K562 (cell line): ENCODE measurements at regions not wholly inside any gene's neighbourhood (a gene's known extent, or its start where the extent isn't known, plus 50 kb on each side); places are given as distances from the start of the nearest gene placed in this dataset.

Experiments
- ATAC-seq: fragments of 200-7000 bp; cut with Tn5 transposase; 3 replicates; pipeline ENCODE4 v1.9.1; 2020; ENCODE audit warnings: moderate library complexity
- BruUV-seq: library from RNA; stranded (reverse); fragments of 400-500 nt; replicated peaks from 2 replicates; lab custom pipeline; 2021; lab: Mats Ljungman, UMichigan
- CTCF ChIA-PET: fragments of 300-600 bp; formaldehyde crosslinking; extraction: SDS; loops from one replicate; lab custom pipeline; 2021; ENCODE audit warnings: low intra/inter-chr PET ratio; lab: Yijun Ruan, JAX
- POLR2A ChIA-PET: fragments of 300-600, 350-650 bp; sonication (Branson Sonifier 250); formaldehyde crosslinking; extraction: SDS; loops from one replicate; lab custom pipeline; 2021; ENCODE audit warnings: antibody characterized with exemption, inconsistent platforms; lab: Yijun Ruan, JAX
- DNase-seq, 4 experiments: peaks; one replicate each; pipeline versions ENCODE4 v3.0.0 to v3.0.0-alpha.2; 2011 to 2018; ENCODE audit warnings: low spot score in 3 of 4, mixed read lengths in 3 of 4; ENCODE audit errors: extremely low read depth in 1 of 4
- FAIRE-seq: peaks from 2 replicates; lab custom pipeline; 2011; peaks lifted over from hg19 to GRCh38; lab: Jason Lieb, UNC
- H2AFZ ChIP-seq: 2 replicates; pipeline ENCODE4 v1.6.0; 2011; ENCODE audit warnings: low read depth, low read length, control low read depth, inconsistent platforms
- H3K27ac ChIP-seq: fragments of 200-600 bp; 3 replicates; pipeline ENCODE4 v1.8.0; 2011; ENCODE audit warnings: low read depth, mild to moderate bottlenecking, control low read depth, inconsistent platforms, low read length, moderate library complexity, mixed read lengths; ENCODE audit errors: extremely low read depth
- H3K27me3 ChIP-seq, 2 experiments: fragments of 300-600 bp in 1 of 2; 2 replicates in 1 of 2; 3 replicates in 1 of 2; pipeline versions ENCODE4 v1.6.0 to v1.8.0; 2011; ENCODE audit warnings: inconsistent platforms in 2 of 2, low read length in 2 of 2, mild to moderate bottlenecking in 1 of 2, mixed read lengths in 1 of 2, moderate library complexity in 1 of 2; ENCODE audit not compliant: control insufficient read depth in 2 of 2, insufficient read depth in 2 of 2
- H3K36me3 ChIP-seq: fragments of 300-600 bp; 3 replicates; pipeline ENCODE4 v1.8.0; 2011; ENCODE audit warnings: mild to moderate bottlenecking, low read length, inconsistent platforms; ENCODE audit not compliant: control insufficient read depth, insufficient read depth
- H3K4me1 ChIP-seq, 2 experiments: fragments of 200-600 bp in 1 of 2; replicated peaks in 1 of 2; 2 replicates in 1 of 2; 3 replicates in 1 of 2; pipeline versions ENCODE4 v1.5.1 to v1.8.0; 2011; ENCODE audit warnings: inconsistent platforms in 2 of 2, low read length in 2 of 2, mild to moderate bottlenecking in 1 of 2, mixed read lengths in 1 of 2, moderate library complexity in 1 of 2; ENCODE audit not compliant: control insufficient read depth in 2 of 2, insufficient read depth in 2 of 2
- H3K4me2 ChIP-seq: 2 replicates; pipeline ENCODE4 v1.6.1; 2011; ENCODE audit warnings: low read length, control low read depth, inconsistent platforms, mixed read lengths; ENCODE audit not compliant: insufficient read depth
- H3K4me3 ChIP-seq: fragments of 200-600 bp; sonication (generic), shearing (Covaris generic); 2 replicates; pipeline ENCODE4 v1.5.1; 2016; ENCODE audit warnings: control low read depth, inconsistent platforms
- H3K79me2 ChIP-seq: fragments of 200-600 bp; 3 replicates; pipeline ENCODE4 v1.8.0; 2011; ENCODE audit warnings: low read length, inconsistent platforms; ENCODE audit not compliant: control insufficient read depth, insufficient read depth
- H3K9ac ChIP-seq, 2 experiments: 2 replicates each; pipeline versions ENCODE4 v1.6.0 to v1.6.1; 2011; ENCODE audit warnings: low read depth in 2 of 2, low read length in 2 of 2, control low read depth in 1 of 2, inconsistent platforms in 1 of 2, mild to moderate bottlenecking in 1 of 2, mixed read lengths in 1 of 2; ENCODE audit not compliant: insufficient read depth in 1 of 2
- H3K9me1 ChIP-seq: one replicate; pipeline ENCODE4 v1.6.0; 2011; ENCODE audit warnings: inconsistent platforms, mild to moderate bottlenecking, low read length, moderate library complexity; ENCODE audit not compliant: control insufficient read depth, insufficient read depth
- H3K9me3 ChIP-seq: replicated peaks from 2 replicates; pipeline ENCODE4 v1.5.1; 2011; ENCODE audit warnings: low read depth, low read length, inconsistent platforms; ENCODE audit not compliant: control insufficient read depth, insufficient read depth
- H4K20me1 ChIP-seq: replicated peaks from 2 replicates; pipeline ENCODE4 v1.6.1; 2011; ENCODE audit warnings: low read length, inconsistent platforms, mixed read lengths; ENCODE audit not compliant: control insufficient read depth, insufficient read depth
- BHLHE40 ChIP-seq: IDR thresholded peaks from 2 replicates; pipeline ENCODE4 v1.6.1; 2011; ENCODE audit warnings: low read length, improper control_type of control experiment
- CHD1 ChIP-seq: fragments of 200-600 bp; sonication (generic); IDR thresholded peaks from one replicate; pipeline ENCODE4 v1.6.1; 2012; ENCODE audit warnings: mild to moderate bottlenecking, moderate library complexity, low read length, inconsistent platforms
- FOS ChIP-seq: IDR thresholded peaks from 3 replicates; pipeline ENCODE4 v1.6.1; 2011; ENCODE audit not compliant: insufficient read length; ENCODE audit errors: extremely low read depth
- HMG20B ChIP-seq: fragments of 250-450 bp; sonication (Bioruptor Pico); IDR thresholded peaks from 2 replicates; pipeline ENCODE4 v1.5.0; 2021; ENCODE audit warnings: mild to moderate bottlenecking
- MTA2 ChIP-seq: fragments of 450-650 bp; IDR thresholded peaks from 2 replicates; pipeline ENCODE4 v1.6.1; 2016; ENCODE audit warnings: low read depth
- NCOA6 ChIP-seq: fragments of 450-650 bp; IDR thresholded peaks from 2 replicates; pipeline ENCODE4 v1.6.1; 2017; ENCODE audit warnings: mild to moderate bottlenecking
- PCBP1 ChIP-seq: fragments of 200-400 bp; formaldehyde crosslinking; IDR thresholded peaks from 2 replicates; pipeline ENCODE4 v1.6.1; 2018; ENCODE audit warnings: mild to moderate bottlenecking, low read depth, low read length; ENCODE audit not compliant: poor library complexity, severe bottlenecking
- PRDM10 ChIP-seq: fragments of 450-650 bp; IDR thresholded peaks from 2 replicates; pipeline ENCODE4 v1.6.1; 2018; ENCODE audit not compliant: partially characterized antibody
- SMARCA5 ChIP-seq: fragments of 450-650 bp; IDR thresholded peaks from 2 replicates; pipeline ENCODE4 v1.6.1; 2016
- SRSF3 ChIP-seq: fragments of 200-400 bp; formaldehyde crosslinking; IDR thresholded peaks from 2 replicates; pipeline ENCODE4 v1.6.1; 2016; ENCODE audit warnings: mild to moderate bottlenecking, low read length, moderate library complexity; ENCODE audit not compliant: insufficient read depth
- U2AF1 ChIP-seq: fragments of 200-400 bp; formaldehyde crosslinking; optimal IDR thresholded peaks from 2 replicates; pipeline ENCODE3; 2017; ENCODE audit warnings: mild to moderate bottlenecking, low read depth, low read length, moderate library complexity
- ZNF583 ChIP-seq: fragments of 250-450 bp; sonication (Bioruptor Pico); IDR thresholded peaks from 2 replicates; pipeline ENCODE4 v1.4.0; 2020
- WGBS: fragments of 100-300 bp; shearing (Covaris generic); methylation state at CpG from one replicate; pipeline ENCODE4 v1.1.6; 2016; ENCODE audit warnings: low coverage, mixed read lengths; ENCODE audit not compliant: insufficient coverage; ENCODE audit errors: missing lambda C conversion rate; 5-methylcytosine and 5-hydroxymethylcytosine counted together
- in situ Hi-C: fragments of 300-500 bp; cut with MboI; formaldehyde crosslinking; loops from 4 replicates; pipeline ENCODE4 v1.15.0; 2018; ENCODE audit warnings: inconsistent platforms, mixed read lengths
- intact Hi-C: fragments of 100-400 bp; cut with micrococcal nuclease; formaldehyde crosslinking; loops from 2 replicates; pipeline ENCODE4 v1.14.2; 2022

GRCh38 chr12:97385121-97385520 lies 77.5 kb upstream of the RMST start:
- Histone ChIP-seq H3K36me3 (no peaks in the 10 kb centered on the region), H2AFZ (no peak overlapping the region), H3K9me3 (no peaks in the 10 kb centered on the region; the same call in 1 of the 2 replicates), H3K4me3 (no peak overlapping the region), H3K9ac (no peak overlapping the region), H3K27me3 (no peaks in the 10 kb centered on the region), H3K27ac (no peak overlapping the region), H4K20me1 (no peaks in the 10 kb centered on the region), H3K4me1 (no peaks in the 10 kb centered on the region), H3K79me2 (no peaks in the 10 kb centered on the region), H3K9me1 (no peaks in the 10 kb centered on the region), H3K4me2 (no peak overlapping the region)
- no peak for TF ChIP-seq PRDM10
- TF ChIP-seq NCOA6 = no peak
- no peak for TF ChIP-seq SRSF3
- no peak for TF ChIP-seq BHLHE40
- no peak for TF ChIP-seq MTA2
- TF ChIP-seq U2AF1 = no peak
- no peak for TF ChIP-seq SMARCA5
- no peak for TF ChIP-seq ZNF583
- no peak for TF ChIP-seq PCBP1
- TF ChIP-seq HMG20B (CRISPR knock-in tag) = no peak
- no peak for TF ChIP-seq CHD1
- TF ChIP-seq FOS = no peak
- FAIRE-seq (no peak), ATAC-seq (no peak), DNase-seq (no peak)
- CTCF ChIA-PET = no interaction called here
- WGBS = 0% methylated on average over 1 of the region's 1 CpG
- POLR2A ChIA-PET = no interaction called here
- in situ Hi-C loops (no loop called here), intact Hi-C loops (no loop called here)
- BruUV-seq = no TSS peak
